ENCODE measurements at regions not wholly inside any gene's neighbourhood (a gene's known extent, or its start where the extent isn't known, plus 50 kb on each side); places are given as distances from the start of the nearest gene placed in this dataset.

DNA sequence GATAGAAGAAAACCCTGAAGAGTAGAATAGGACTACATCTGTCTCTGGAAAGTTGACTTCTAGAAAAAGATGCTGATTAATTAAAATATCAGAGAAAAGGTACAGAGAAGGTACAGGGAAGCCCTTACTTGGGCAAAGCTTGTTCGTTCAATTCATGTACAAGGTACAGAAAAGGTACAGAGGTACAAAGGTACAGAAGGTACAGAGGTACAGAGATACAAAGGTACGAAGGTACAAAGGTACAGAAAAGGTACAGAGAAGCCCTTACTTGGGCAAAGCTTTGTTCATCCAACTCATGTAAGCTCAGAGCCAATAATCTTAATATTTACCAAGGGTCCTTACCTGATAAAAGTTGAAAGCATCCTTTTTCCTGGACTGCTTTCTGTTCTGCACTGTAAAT, 182.3 kb downstream of the PCSK1 start:
- no peaks in the 10 kb centered on the region for H3K36me3 ChIP-seq (ENCODE audit: control insufficient read depth in 2 of 2, insufficient read depth in 1 of 2, low read length in 2 of 2)
- TF ChIP-seq, protein P1, sequence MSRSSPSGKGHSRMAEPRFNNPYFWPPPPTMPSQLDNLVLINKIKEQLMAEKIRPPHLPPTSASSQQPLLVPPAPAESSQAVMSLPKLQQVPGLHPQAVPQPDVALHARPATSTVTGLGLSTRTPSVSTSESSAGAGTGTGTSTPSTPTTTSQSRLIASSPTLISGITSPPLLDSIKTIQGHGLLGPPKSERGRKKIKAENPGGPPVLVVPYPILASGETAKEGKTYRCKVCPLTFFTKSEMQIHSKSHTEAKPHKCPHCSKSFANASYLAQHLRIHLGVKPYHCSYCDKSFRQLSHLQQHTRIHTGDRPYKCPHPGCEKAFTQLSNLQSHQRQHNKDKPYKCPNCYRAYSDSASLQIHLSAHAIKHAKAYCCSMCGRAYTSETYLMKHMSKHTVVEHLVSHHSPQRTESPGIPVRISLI (tag by site-specific recombination; IDR thresholded peaks at IDR 0.05), result no peak
- TF ChIP-seq ZNF112 (tag by site-specific recombination; IDR thresholded peaks at IDR 0.05), result no peak
- TF ChIP-seq ZNF2 (tag by site-specific recombination; IDR thresholded peaks at IDR 0.05), result no peak
- no peak for TF ChIP-seq GFI1B (tag by site-specific recombination; IDR thresholded peaks at IDR 0.05)
- TF ChIP-seq MYNN (tag by site-specific recombination; IDR thresholded peaks at IDR 0.05; ENCODE audit: borderline replicate concordance), result no peak
- TF ChIP-seq, protein P2, sequence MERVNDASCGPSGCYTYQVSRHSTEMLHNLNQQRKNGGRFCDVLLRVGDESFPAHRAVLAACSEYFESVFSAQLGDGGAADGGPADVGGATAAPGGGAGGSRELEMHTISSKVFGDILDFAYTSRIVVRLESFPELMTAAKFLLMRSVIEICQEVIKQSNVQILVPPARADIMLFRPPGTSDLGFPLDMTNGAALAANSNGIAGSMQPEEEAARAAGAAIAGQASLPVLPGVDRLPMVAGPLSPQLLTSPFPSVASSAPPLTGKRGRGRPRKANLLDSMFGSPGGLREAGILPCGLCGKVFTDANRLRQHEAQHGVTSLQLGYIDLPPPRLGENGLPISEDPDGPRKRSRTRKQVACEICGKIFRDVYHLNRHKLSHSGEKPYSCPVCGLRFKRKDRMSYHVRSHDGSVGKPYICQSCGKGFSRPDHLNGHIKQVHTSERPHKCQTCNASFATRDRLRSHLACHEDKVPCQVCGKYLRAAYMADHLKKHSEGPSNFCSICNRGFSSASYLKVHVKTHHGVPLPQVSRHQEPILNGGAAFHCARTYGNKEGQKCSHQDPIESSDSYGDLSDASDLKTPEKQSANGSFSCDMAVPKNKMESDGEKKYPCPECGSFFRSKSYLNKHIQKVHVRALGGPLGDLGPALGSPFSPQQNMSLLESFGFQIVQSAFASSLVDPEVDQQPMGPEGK (tag by site-specific recombination; IDR thresholded peaks at IDR 0.05), result no peak
- TF ChIP-seq PRDM1 (tag by site-specific recombination; IDR thresholded peaks at IDR 0.05), result no peak
- TF ChIP-seq, protein P3, sequence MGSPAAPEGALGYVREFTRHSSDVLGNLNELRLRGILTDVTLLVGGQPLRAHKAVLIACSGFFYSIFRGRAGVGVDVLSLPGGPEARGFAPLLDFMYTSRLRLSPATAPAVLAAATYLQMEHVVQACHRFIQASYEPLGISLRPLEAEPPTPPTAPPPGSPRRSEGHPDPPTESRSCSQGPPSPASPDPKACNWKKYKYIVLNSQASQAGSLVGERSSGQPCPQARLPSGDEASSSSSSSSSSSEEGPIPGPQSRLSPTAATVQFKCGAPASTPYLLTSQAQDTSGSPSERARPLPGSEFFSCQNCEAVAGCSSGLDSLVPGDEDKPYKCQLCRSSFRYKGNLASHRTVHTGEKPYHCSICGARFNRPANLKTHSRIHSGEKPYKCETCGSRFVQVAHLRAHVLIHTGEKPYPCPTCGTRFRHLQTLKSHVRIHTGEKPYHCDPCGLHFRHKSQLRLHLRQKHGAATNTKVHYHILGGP (tag by site-specific recombination; IDR thresholded peaks at IDR 0.05), result no peak
- no peak for TF ChIP-seq TCF7L2 (IDR thresholded peaks at IDR 0.05; ENCODE audit: borderline replicate concordance, low read depth, low read length)
- no peak for TF ChIP-seq KLF1 (tag by site-specific recombination; IDR thresholded peaks at IDR 0.05)
- TF ChIP-seq, protein P4, sequence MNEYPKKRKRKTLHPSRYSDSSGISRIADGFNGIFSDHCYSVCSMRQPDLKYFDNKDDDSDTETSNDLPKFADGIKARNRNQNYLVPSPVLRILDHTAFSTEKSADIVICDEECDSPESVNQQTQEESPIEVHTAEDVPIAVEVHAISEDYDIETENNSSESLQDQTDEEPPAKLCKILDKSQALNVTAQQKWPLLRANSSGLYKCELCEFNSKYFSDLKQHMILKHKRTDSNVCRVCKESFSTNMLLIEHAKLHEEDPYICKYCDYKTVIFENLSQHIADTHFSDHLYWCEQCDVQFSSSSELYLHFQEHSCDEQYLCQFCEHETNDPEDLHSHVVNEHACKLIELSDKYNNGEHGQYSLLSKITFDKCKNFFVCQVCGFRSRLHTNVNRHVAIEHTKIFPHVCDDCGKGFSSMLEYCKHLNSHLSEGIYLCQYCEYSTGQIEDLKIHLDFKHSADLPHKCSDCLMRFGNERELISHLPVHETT (tag by site-specific recombination; IDR thresholded peaks at IDR 0.05), result no peak
- TF ChIP-seq, protein P5, sequence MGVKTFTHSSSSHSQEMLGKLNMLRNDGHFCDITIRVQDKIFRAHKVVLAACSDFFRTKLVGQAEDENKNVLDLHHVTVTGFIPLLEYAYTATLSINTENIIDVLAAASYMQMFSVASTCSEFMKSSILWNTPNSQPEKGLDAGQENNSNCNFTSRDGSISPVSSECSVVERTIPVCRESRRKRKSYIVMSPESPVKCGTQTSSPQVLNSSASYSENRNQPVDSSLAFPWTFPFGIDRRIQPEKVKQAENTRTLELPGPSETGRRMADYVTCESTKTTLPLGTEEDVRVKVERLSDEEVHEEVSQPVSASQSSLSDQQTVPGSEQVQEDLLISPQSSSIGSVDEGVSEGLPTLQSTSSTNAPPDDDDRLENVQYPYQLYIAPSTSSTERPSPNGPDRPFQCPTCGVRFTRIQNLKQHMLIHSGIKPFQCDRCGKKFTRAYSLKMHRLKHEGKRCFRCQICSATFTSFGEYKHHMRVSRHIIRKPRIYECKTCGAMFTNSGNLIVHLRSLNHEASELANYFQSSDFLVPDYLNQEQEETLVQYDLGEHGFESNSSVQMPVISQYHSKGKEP (tag by site-specific recombination; IDR thresholded peaks at IDR 0.05), result no peak
- ChIA-PET CTCF (no interaction called here), POLR2A (no interaction called here)
- H3K4me1 ChIP-seq (ENCODE audit: control insufficient read depth, insufficient read depth, low read length), result no peaks in the 10 kb centered on the region; the same call in 1 of the 2 replicates
- no peak overlapping the region for H3K4me3 ChIP-seq (ENCODE audit: low read depth, low read length)
- H3K9me3 ChIP-seq (ENCODE audit: control insufficient read depth, insufficient read depth, low read depth, low read length), result no peaks in the 10 kb centered on the region
- no peak overlapping the region for H3K27ac ChIP-seq (ENCODE audit: extremely low read depth, low read depth, low read length)

DNA sequence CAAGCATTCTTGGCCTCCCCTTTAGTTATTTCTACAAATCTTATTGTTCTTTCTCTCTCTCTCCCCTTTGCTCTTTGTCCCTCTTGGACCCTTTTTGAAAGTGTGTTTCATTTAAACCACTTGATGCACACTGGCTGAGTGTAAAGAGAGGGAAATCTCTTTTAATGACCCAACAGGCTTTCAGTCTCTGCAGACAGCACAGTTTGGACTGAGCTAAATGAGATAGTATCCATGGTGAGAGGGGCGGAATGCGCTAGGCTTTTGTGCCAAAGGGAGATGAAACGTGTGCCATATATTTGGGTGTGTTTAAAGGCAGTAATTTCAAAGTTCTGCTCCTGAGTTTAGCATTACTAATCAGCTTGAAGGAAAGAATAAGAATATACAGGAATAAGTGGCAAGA, 184.9 kb downstream of the PCSK1 start:
- no peak for TF ChIP-seq EGR2 (tag by site-specific recombination; IDR thresholded peaks at IDR 0.05; ENCODE audit: low read depth)
- no peak for TF ChIP-seq ZNF521 (tag by site-specific recombination; IDR thresholded peaks at IDR 0.05)
- no peak for TF ChIP-seq ZNF610 (tag by site-specific recombination; IDR thresholded peaks at IDR 0.05; ENCODE audit: borderline replicate concordance)
- no peak for TF ChIP-seq ZNF292 (tag by site-specific recombination; IDR thresholded peaks at IDR 0.05; ENCODE audit: borderline replicate concordance, low read depth)
- TF ChIP-seq ZNF302 (tag by site-specific recombination; IDR thresholded peaks at IDR 0.05; ENCODE audit: low read depth), result no peak
- TF ChIP-seq ZNF561 (tag by site-specific recombination; IDR thresholded peaks at IDR 0.05; ENCODE audit: borderline replicate concordance), result no peak
- TF ChIP-seq RBAK (tag by site-specific recombination; IDR thresholded peaks at IDR 0.05), result no peak
- no peak for TF ChIP-seq ZNF530 (tag by site-specific recombination; IDR thresholded peaks at IDR 0.05; ENCODE audit: low read depth)
- TF ChIP-seq, protein P6, sequence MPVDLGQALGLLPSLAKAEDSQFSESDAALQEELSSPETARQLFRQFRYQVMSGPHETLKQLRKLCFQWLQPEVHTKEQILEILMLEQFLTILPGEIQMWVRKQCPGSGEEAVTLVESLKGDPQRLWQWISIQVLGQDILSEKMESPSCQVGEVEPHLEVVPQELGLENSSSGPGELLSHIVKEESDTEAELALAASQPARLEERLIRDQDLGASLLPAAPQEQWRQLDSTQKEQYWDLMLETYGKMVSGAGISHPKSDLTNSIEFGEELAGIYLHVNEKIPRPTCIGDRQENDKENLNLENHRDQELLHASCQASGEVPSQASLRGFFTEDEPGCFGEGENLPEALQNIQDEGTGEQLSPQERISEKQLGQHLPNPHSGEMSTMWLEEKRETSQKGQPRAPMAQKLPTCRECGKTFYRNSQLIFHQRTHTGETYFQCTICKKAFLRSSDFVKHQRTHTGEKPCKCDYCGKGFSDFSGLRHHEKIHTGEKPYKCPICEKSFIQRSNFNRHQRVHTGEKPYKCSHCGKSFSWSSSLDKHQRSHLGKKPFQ (tag by site-specific recombination; IDR thresholded peaks at IDR 0.05), result no peak
- TF ChIP-seq ZNF423 (tag by site-specific recombination; IDR thresholded peaks at IDR 0.05), result no peak
- no peak for TF ChIP-seq ZNF768 (tag by site-specific recombination; IDR thresholded peaks at IDR 0.05)
- TF ChIP-seq, protein P3 (tag by site-specific recombination; IDR thresholded peaks at IDR 0.05), result no peak
- Histone ChIP-seq H3K4me3 (ENCODE audit: low read depth, low read length) (no peak overlapping the region), H3K36me3 (ENCODE audit: control insufficient read depth in 2 of 2, insufficient read depth in 1 of 2, low read length in 2 of 2) (no peaks in the 10 kb centered on the region), H3K4me1 (ENCODE audit: control insufficient read depth, insufficient read depth, low read length) (no peaks in the 10 kb centered on the region; the same call in 1 of the 2 replicates), H3K9me3 (ENCODE audit: control insufficient read depth, insufficient read depth, low read depth, low read length) (no peaks in the 10 kb centered on the region), H3K27ac (ENCODE audit: extremely low read depth, low read depth, low read length) (no peak overlapping the region)
- CTCF ChIA-PET, result interaction anchor here (0.6 to 0.7 kb wide), 2 partner anchors 62 to 346 kb away, joined by 3 to 4 read pairs; no protein-coding TSS in a partner anchor
- POLR2A ChIA-PET, result no interaction called here
